HepG2 (cell line): ENCODE measurements at regions not wholly inside any gene's neighbourhood (a gene's known extent, or its start where the extent isn't known, plus 50 kb on each side); places are given as distances from the start of the nearest gene placed in this dataset.

Experiments used
- ATAC-seq: fragments of 200-7000 bp; cut with Tn5 transposase; 3 replicates; pipeline ENCODE4 v1.9.1; 2020; ENCODE audit warnings: mild to moderate bottlenecking, moderate library complexity
- BruUV-seq: library from RNA; stranded (reverse); fragments of 400-500 nt; replicated peaks from 2 replicates; lab custom pipeline; 2021; lab: Mats Ljungman, UMichigan
- CTCF ChIA-PET: fragments of 300-600 bp; formaldehyde crosslinking; extraction: SDS; loops from one replicate; lab custom pipeline; 2021; ENCODE audit warnings: low total read pairs, inconsistent platforms, low intra/inter-chr PET ratio; lab: Yijun Ruan, JAX
- POLR2A ChIA-PET: fragments of 350-600 bp; sonication (Branson Sonifier 250); formaldehyde crosslinking; loops from one replicate; lab custom pipeline; 2020; ENCODE audit warnings: antibody characterized with exemption, inconsistent platforms; lab: Yijun Ruan, JAX
- DNase-seq: peaks from one replicate; pipeline ENCODE4 v3.0.0-alpha.2; 2015; ENCODE audit warnings: low spot score
- FAIRE-seq: peaks from 3 replicates; lab custom pipeline; 2011; peaks lifted over from hg19 to GRCh38; lab: Jason Lieb, UNC
- H2AFZ ChIP-seq: one replicate; pipeline ENCODE4 v1.6.1; 2011; ENCODE audit warnings: low read length, inconsistent platforms
- H3K27ac ChIP-seq: fragments of 300-600 bp; 3 replicates; pipeline ENCODE4 v1.8.0; 2011; ENCODE audit warnings: mixed run types, mild to moderate bottlenecking, mixed read lengths, low read length, inconsistent platforms; ENCODE audit not compliant: insufficient read depth; ENCODE audit errors: extremely low read length
- H3K27me3 ChIP-seq, 2 experiments: fragments of 200-600 bp in 1 of 2; 2 replicates in 1 of 2; 3 replicates in 1 of 2; pipeline versions ENCODE4 v1.6.0 to v1.8.0; 2011; ENCODE audit warnings: low read length in 2 of 2, mild to moderate bottlenecking in 2 of 2, moderate library complexity in 2 of 2, inconsistent platforms in 1 of 2; ENCODE audit not compliant: insufficient read depth in 2 of 2, control insufficient read depth in 1 of 2
- H3K36me3 ChIP-seq, 2 experiments: fragments of 200-600 bp in 1 of 2; replicated peaks in 1 of 2; 2 replicates in 1 of 2; 3 replicates in 1 of 2; pipeline versions ENCODE4 v1.5.1 to v1.8.0; 2011; ENCODE audit warnings: low read length in 2 of 2, inconsistent platforms in 1 of 2; ENCODE audit not compliant: insufficient read depth in 2 of 2, control insufficient read depth in 1 of 2
- H3K4me1 ChIP-seq: 2 replicates; pipeline ENCODE4 v1.5.1; 2012; ENCODE audit warnings: low read length, inconsistent platforms; ENCODE audit not compliant: insufficient read depth
- H3K4me2 ChIP-seq: 2 replicates; pipeline ENCODE4 v1.6.0; 2011; ENCODE audit warnings: low read depth, low read length, inconsistent platforms
- H3K4me3 ChIP-seq, 3 experiments: fragments of 200-600 bp in 1 of 3; sonication (generic), shearing (Covaris generic) in 1 of 3; replicated peaks in 1 of 3; 2 replicates each; pipeline ENCODE4 v1.5.1; 2011 to 2016; ENCODE audit warnings: low read length in 3 of 3, inconsistent platforms in 2 of 3, low read depth in 2 of 3, mild to moderate bottlenecking in 2 of 3, control low read depth in 1 of 3, mixed read lengths in 1 of 3; ENCODE audit not compliant: insufficient read depth in 1 of 3
- H3K79me2 ChIP-seq: one replicate; pipeline ENCODE4 v1.6.1; 2011; ENCODE audit warnings: low read length, inconsistent platforms; ENCODE audit not compliant: insufficient read depth
- H3K9ac ChIP-seq: 2 replicates; pipeline ENCODE4 v1.6.0; 2011; ENCODE audit warnings: mild to moderate bottlenecking, low read depth, low read length, inconsistent platforms; ENCODE audit not compliant: insufficient read depth
- H3K9me3 ChIP-seq: 2 replicates; pipeline ENCODE4 v1.5.1; 2012; ENCODE audit warnings: mild to moderate bottlenecking, low read length
- H4K20me1 ChIP-seq: 2 replicates; pipeline ENCODE4 v1.6.0; 2011; ENCODE audit warnings: inconsistent platforms, mild to moderate bottlenecking, low read length, moderate library complexity; ENCODE audit not compliant: insufficient read depth
- KLF13 ChIP-seq: sonication (generic); formaldehyde crosslinking; IDR thresholded peaks from 2 replicates; pipeline ENCODE4 v1.4.0; 2020; ENCODE audit warnings: mild to moderate bottlenecking, missing genetic modification reagents
- NONO ChIP-seq, 2 experiments: fragments of 450-650 bp in 1 of 2; sonication (generic) in 1 of 2; formaldehyde crosslinking in 1 of 2; IDR thresholded peaks in 1 of 2; conservative IDR thresholded peaks in 1 of 2; 2 replicates each; pipeline versions ENCODE4 v1.6.1 to v1.8.0; 2017 to 2022; ENCODE audit warnings: mild to moderate bottlenecking in 1 of 2, missing genetic modification reagents in 1 of 2, moderate library complexity in 1 of 2
- SMC3 ChIP-seq: IDR thresholded peaks from 2 replicates; pipeline ENCODE4 v1.6.1; 2011; ENCODE audit warnings: low read length, improper control_type of control experiment
- SP140L ChIP-seq: sonication (generic); formaldehyde crosslinking; IDR thresholded peaks from 2 replicates; pipeline ENCODE4 v1.4.0; 2020; ENCODE audit warnings: missing genetic modification reagents, borderline replicate concordance
- ZBTB42 ChIP-seq: sonication (generic); formaldehyde crosslinking; IDR thresholded peaks from 2 replicates; pipeline ENCODE4 v1.5.0; 2020; ENCODE audit warnings: mild to moderate bottlenecking, missing genetic modification reagents
- ZNF761 ChIP-seq: sonication (generic); formaldehyde crosslinking; conservative IDR thresholded peaks from 2 replicates; pipeline ENCODE4 v1.4.0; 2020; ENCODE audit warnings: mild to moderate bottlenecking, missing genetic modification reagents
- ZNF773 ChIP-seq: sonication (generic); formaldehyde crosslinking; IDR thresholded peaks from 2 replicates; pipeline ENCODE4 v1.4.0; 2020; ENCODE audit warnings: missing genetic modification reagents, borderline replicate concordance
- in situ Hi-C: cut with HindIII; loops from 2 replicates; pipeline ENCODE4 v1.10.0; 2017; ENCODE audit warnings: low pct_unique_long_range_greater_than_20kb; ENCODE audit not compliant: extremely low pct_ligation_motif_present
- intact Hi-C: fragments of 100-400 bp; cut with micrococcal nuclease; formaldehyde crosslinking; loops from one replicate; pipeline ENCODE4 v1.10.0; 2022; ENCODE audit not compliant: unreplicated experiment
- TF ChIP-seq, protein P1 (sequence below): sonication (generic); formaldehyde crosslinking; IDR thresholded peaks from 2 replicates; pipeline ENCODE4 v1.4.0; 2020; ENCODE audit warnings: missing genetic modification reagents
- TF ChIP-seq, protein P2 (sequence below): sonication (generic); formaldehyde crosslinking; IDR thresholded peaks from 2 replicates; pipeline ENCODE4 v1.4.0; 2020; ENCODE audit warnings: missing genetic modification reagents, mild to moderate bottlenecking, borderline replicate concordance
- TF ChIP-seq, protein P3 (sequence below): sonication (generic); formaldehyde crosslinking; IDR thresholded peaks from 2 replicates; pipeline ENCODE4 v1.8.0; 2022; ENCODE audit warnings: missing genetic modification reagents, mild to moderate bottlenecking, borderline replicate concordance

DNA sequence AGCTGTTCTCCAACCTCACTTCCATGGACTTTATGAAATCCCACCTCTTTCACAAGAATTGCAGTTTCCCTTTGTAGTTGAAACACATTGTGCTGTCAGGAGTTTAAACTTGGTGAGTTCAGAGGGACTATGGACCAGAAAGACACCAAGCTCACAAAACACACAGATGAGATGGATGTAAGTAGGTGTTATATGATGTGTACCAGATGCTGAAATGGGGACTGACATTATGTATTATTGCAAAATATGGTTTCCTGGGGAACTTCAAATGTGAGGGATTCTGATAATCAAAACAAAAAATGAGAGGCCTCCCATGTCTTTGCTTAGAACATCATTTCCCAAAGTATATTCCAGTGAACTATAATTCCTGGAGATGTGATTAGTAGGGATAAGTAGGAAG is 401.1 kb upstream of the ARID1B start:
- no peak overlapping the region for H2AFZ ChIP-seq
- H3K9ac ChIP-seq: no peak overlapping the region
- H3K36me3 ChIP-seq: no peaks in the 10 kb centered on the region
- in situ Hi-C loops: no loop called here
- H3K79me2 ChIP-seq: no peaks in the 10 kb centered on the region
- no peak for TF ChIP-seq SP140L (CRISPR knock-in tag)
- TF ChIP-seq NONO (IDR thresholded peaks at IDR 0.05): no peak
- TF ChIP-seq NONO (CRISPR knock-in tag; conservative IDR thresholded peaks at IDR 0.05): no peak
- no peak for TF ChIP-seq ZNF773
- TF ChIP-seq, protein P1, sequence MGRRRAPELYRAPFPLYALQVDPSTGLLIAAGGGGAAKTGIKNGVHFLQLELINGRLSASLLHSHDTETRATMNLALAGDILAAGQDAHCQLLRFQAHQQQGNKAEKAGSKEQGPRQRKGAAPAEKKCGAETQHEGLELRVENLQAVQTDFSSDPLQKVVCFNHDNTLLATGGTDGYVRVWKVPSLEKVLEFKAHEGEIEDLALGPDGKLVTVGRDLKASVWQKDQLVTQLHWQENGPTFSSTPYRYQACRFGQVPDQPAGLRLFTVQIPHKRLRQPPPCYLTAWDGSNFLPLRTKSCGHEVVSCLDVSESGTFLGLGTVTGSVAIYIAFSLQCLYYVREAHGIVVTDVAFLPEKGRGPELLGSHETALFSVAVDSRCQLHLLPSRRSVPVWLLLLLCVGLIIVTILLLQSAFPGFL (CRISPR knock-in tag): no peak
- TF ChIP-seq SMC3: no peak
- TF ChIP-seq, protein P2, sequence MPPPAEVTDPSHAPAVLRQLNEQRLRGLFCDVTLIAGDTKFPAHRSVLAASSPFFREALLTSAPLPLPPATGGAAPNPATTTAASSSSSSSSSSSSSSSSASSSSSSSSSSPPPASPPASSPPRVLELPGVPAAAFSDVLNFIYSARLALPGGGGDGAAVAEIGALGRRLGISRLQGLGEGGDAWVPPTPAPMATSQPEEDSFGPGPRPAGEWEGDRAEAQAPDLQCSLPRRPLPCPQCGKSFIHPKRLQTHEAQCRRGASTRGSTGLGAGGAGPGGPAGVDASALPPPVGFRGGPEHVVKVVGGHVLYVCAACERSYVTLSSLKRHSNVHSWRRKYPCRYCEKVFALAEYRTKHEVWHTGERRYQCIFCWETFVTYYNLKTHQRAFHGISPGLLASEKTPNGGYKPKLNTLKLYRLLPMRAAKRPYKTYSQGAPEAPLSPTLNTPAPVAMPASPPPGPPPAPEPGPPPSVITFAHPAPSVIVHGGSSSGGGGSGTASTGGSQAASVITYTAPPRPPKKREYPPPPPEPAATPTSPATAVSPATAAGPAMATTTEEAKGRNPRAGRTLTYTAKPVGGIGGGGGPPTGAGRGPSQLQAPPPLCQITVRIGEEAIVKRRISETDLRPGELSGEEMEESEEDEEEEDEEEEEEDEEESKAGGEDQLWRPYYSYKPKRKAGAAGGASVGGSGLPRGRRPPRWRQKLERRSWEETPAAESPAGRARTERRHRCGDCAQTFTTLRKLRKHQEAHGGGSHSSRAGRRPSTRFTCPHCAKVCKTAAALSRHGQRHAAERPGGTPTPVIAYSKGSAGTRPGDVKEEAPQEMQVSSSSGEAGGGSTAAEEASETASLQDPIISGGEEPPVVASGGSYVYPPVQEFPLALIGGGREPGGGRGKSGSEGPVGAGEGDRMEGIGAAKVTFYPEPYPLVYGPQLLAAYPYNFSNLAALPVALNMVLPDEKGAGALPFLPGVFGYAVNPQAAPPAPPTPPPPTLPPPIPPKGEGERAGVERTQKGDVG (CRISPR knock-in tag): no peak
- TF ChIP-seq ZBTB42 (CRISPR knock-in tag): no peak
- TF ChIP-seq, protein P3, sequence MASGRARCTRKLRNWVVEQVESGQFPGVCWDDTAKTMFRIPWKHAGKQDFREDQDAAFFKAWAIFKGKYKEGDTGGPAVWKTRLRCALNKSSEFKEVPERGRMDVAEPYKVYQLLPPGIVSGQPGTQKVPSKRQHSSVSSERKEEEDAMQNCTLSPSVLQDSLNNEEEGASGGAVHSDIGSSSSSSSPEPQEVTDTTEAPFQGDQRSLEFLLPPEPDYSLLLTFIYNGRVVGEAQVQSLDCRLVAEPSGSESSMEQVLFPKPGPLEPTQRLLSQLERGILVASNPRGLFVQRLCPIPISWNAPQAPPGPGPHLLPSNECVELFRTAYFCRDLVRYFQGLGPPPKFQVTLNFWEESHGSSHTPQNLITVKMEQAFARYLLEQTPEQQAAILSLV: no peak
- TF ChIP-seq KLF13 (CRISPR knock-in tag): no peak
- no peak for TF ChIP-seq ZNF761 (CRISPR knock-in tag)
- H3K4me3 ChIP-seq: no peak overlapping the region
- H3K27ac ChIP-seq: no peak overlapping the region
- intact Hi-C loops: no loop called here
- peaks cover 0 to 10% of the 10 kb centered on the region in 2 experiments; a peak in 2 of 5 replicates for H3K27me3 ChIP-seq
- BruUV-seq: no TSS peak
- H3K4me1 ChIP-seq: no peaks in the 10 kb centered on the region
- ChIA-PET POLR2A (no interaction called here), CTCF (no interaction called here)
- no peak overlapping the region for H3K4me2 ChIP-seq
- FAIRE-seq (no peak), ATAC-seq (no peak), DNase-seq (no peak)
- no peaks in the 10 kb centered on the region for H4K20me1 ChIP-seq
- H3K9me3 ChIP-seq: no peaks in the 10 kb centered on the region
